BLaER1 (cell line): ENCODE measurements at regions not wholly inside any gene's neighbourhood (a gene's known extent, or its start where the extent isn't known, plus 50 kb on each side); places are given as distances from the start of the nearest gene placed in this dataset.
A peak's percentile ranks its signal among the peaks of the same experiment; 100 is the strongest.
"Not testable (repeated sequence)": the region's sequence is repeated elsewhere in the genome, so short reads cannot be mapped to it uniquely, and the experiment has no call there.

ENCODE experiments used
- H3K27ac ChIP-seq: shearing (Covaris generic); formaldehyde crosslinking; 2 replicates; pipeline ENCODE4 v1.8.1; 2022
- H3K27me3 ChIP-seq: shearing (Covaris generic); formaldehyde crosslinking; 2 replicates; pipeline ENCODE4 v1.8.1; 2022
- H3K36me3 ChIP-seq: shearing (Covaris generic); formaldehyde crosslinking; 2 replicates; pipeline ENCODE4 v1.8.1; 2022
- H3K4me1 ChIP-seq: shearing (Covaris generic); formaldehyde crosslinking; 2 replicates; pipeline ENCODE4 v1.8.1; 2022
- H3K4me2 ChIP-seq: shearing (Covaris generic); formaldehyde crosslinking; 2 replicates; pipeline ENCODE4 v1.8.1; 2022
- H3K4me3 ChIP-seq: shearing (Covaris generic); formaldehyde crosslinking; 2 replicates; pipeline ENCODE4 v1.8.1; 2022
- H3K9ac ChIP-seq: shearing (Covaris generic); formaldehyde crosslinking; 2 replicates; pipeline ENCODE4 v1.8.1; 2022
- H3K9me3 ChIP-seq: shearing (Covaris generic); formaldehyde crosslinking; 2 replicates; pipeline ENCODE4 v1.8.1; 2022
- H4K20me1 ChIP-seq: shearing (Covaris generic); formaldehyde crosslinking; 2 replicates; pipeline ENCODE4 v1.8.1; 2022
- Cebpa-rat ChIP-seq: shearing (Covaris generic); IDR thresholded peaks from 2 replicates; pipeline ENCODE4 v1.8.1; 2022

DNA sequence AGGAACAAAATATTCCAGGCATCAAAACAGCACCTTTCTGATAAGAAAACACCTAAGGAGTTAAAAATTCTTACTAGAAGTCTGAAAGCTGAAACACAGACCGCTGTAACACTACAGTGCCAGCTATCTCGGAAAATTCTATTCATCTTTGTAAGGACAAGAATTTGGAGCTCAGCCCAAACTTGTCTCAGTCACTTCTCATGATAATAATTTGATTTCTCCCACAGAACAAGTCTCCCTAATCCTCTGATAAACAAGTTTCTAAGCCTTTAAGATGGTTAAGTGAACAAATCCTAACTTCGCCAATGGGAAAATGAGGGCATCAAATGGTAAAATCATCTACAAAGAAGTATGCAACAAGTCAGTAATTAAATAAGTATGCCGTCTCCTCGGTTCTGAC, 59.9 kb downstream of the SIPA1L2 start:
- no peak overlapping the region for H3K4me3 ChIP-seq
- peaks cover 6% of the 10 kb centered on the region for H3K4me1 ChIP-seq
- no peak overlapping the region for H3K4me2 ChIP-seq
- no peak overlapping the region for H3K27ac ChIP-seq
- no peak for TF ChIP-seq Cebpa-rat
- no peaks in the 10 kb centered on the region for H3K27me3 ChIP-seq
- no peaks in the 10 kb centered on the region for H3K36me3 ChIP-seq
- H4K20me1 ChIP-seq: no peaks in the 10 kb centered on the region
- H3K9me3 ChIP-seq: no peaks in the 10 kb centered on the region
- H3K9ac ChIP-seq: no peak overlapping the region

- not testable (repeated sequence) for H3K4me2 ChIP-seq, H3K4me1 ChIP-seq, H3K9ac ChIP-seq, H3K27me3 ChIP-seq, H3K4me3 ChIP-seq, H4K20me1 ChIP-seq, H3K27ac ChIP-seq, H3K36me3 ChIP-seq, H3K9me3 ChIP-seq
These were observed 60.4 kb downstream of the SIPA1L2 start for GRCh38 chr1:232569554-232569921.

GRCh38 chr1:232568906-232569553, 60.9 kb downstream of the SIPA1L2 start:
- no peaks in the 10 kb centered on the region for H3K36me3 ChIP-seq
- no peaks in the 10 kb centered on the region for H3K9me3 ChIP-seq
- H4K20me1 ChIP-seq: no peaks in the 10 kb centered on the region
- peaks cover 6% of the 10 kb centered on the region for H3K4me1 ChIP-seq
- TF ChIP-seq Cebpa-rat: no peak
- no peaks in the 10 kb centered on the region for H3K27me3 ChIP-seq
- H3K9ac ChIP-seq: no peak overlapping the region
- H3K4me2 ChIP-seq: no peak overlapping the region
- H3K4me3 ChIP-seq: no peak overlapping the region
- no peak overlapping the region for H3K27ac ChIP-seq

GRCh38 chr1:232568331-232568852, 61.5 kb downstream of the SIPA1L2 start:
- no peak for TF ChIP-seq Cebpa-rat
- H3K9ac ChIP-seq: no peak overlapping the region
- no peaks in the 10 kb centered on the region for H3K36me3 ChIP-seq
- no peaks in the 10 kb centered on the region for H3K27me3 ChIP-seq
- no peak overlapping the region for H3K4me3 ChIP-seq
- no peaks in the 10 kb centered on the region for H3K9me3 ChIP-seq
- H4K20me1 ChIP-seq: no peaks in the 10 kb centered on the region
- no peak overlapping the region for H3K4me2 ChIP-seq
- peaks cover 6% of the 10 kb centered on the region for H3K4me1 ChIP-seq
- no peak overlapping the region for H3K27ac ChIP-seq

DNA sequence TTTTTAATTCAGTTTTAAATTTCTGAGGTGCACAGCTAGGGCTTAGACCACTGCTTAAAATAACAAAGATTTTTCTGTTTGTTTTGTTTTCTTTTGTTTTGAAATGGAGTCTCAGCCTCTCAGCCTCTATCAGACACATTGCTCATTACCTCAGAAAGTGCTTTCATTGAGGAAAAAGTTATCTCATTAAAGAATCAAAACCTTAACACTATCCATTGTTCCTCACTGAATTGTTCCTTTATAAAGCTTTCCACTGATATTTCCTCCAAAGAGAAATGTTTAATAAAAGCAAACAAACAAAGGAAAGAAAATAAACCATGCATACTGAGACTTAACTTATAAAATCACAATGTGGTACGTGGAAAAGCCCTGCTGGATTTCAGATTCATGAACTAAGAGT, 63.8 kb downstream of the SIPA1L2 start:
- Histone ChIP-seq H3K4me1 (no peaks in the 10 kb centered on the region), H3K4me3 (no peak overlapping the region), H3K27me3 (no peaks in the 10 kb centered on the region), H3K9me3 (no peaks in the 10 kb centered on the region), H3K4me2 (no peak overlapping the region), H3K9ac (no peak overlapping the region), H3K36me3 (no peaks in the 10 kb centered on the region), H4K20me1 (no peaks in the 10 kb centered on the region), H3K27ac (no peak overlapping the region)
- TF ChIP-seq Cebpa-rat: no peak

DNA sequence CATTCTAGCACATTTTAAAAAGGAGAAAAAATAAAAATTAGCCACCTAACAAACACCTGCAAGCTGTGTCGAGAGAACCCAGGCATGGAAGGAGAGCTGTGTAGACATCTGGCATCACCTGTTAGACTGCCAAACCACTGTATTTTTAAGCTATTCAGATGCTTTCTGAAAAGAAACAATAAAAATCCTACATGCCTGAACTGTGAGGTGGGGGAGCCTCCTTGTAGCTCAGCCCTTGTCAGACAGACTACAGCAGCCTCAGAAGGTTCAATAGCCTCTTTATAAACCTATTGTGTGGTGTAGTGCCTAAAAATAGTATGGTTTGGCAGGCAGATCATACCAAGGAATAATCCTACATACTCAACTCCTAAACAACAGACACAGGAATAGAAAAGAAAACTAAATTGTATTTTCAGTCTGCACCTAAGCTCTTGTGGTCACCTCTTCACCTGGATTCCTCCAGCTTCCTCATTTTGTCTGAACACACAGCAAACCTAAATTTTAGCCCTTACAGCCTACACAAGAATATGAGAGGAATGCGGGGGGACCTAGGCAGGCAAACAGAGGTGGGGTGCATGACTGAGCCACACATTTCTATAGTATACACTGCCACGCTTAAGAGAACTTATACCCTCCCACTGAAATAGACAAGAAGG, 67.0 kb downstream of the SIPA1L2 start:
- H3K9me3 ChIP-seq: no peaks in the 10 kb centered on the region
- no peak overlapping the region for H3K4me3 ChIP-seq
- H3K27me3 ChIP-seq: no peaks in the 10 kb centered on the region
- no peak overlapping the region for H3K9ac ChIP-seq
- no peaks in the 10 kb centered on the region for H3K36me3 ChIP-seq
- TF ChIP-seq Cebpa-rat: no peak
- H3K27ac ChIP-seq: no peak overlapping the region
- peaks cover 7% of the 10 kb centered on the region for H3K4me1 ChIP-seq
- no peaks in the 10 kb centered on the region for H4K20me1 ChIP-seq
- no peak overlapping the region for H3K4me2 ChIP-seq

DNA sequence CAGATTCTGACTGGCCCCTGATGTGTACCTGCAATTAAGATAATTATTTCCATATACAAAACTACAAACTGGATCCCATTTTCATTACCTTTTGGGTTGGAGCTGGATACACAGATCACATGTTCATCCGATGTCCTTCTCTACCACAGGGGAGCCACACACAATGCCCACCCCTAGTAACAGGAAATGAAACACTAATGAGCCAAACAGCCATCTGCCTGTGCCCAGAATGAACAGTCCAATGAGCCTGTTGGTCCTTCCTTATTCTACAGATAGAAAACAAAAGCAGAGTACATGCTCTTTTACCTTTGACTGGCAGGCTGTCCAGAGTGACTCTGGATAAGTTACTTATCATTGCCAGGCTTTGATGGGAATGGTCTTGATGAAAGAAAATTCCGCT, 68.6 kb downstream of the SIPA1L2 start:
- Histone ChIP-seq H3K9ac (no peak overlapping the region), H4K20me1 (no peaks in the 10 kb centered on the region), H3K4me3 (no peak overlapping the region), H3K36me3 (no peaks in the 10 kb centered on the region), H3K9me3 (no peaks in the 10 kb centered on the region), H3K4me1 (peaks cover 7% of the 10 kb centered on the region), H3K27ac (no peak overlapping the region), H3K4me2 (no peak overlapping the region), H3K27me3 (no peaks in the 10 kb centered on the region)
- no peak for TF ChIP-seq Cebpa-rat

GRCh38 chr1:232560940-232561339, 69.0 kb downstream of the SIPA1L2 start:
- Histone ChIP-seq H3K9ac (no peak overlapping the region), H3K4me2 (no peak overlapping the region), H3K4me3 (no peak overlapping the region), H3K4me1 (peaks cover 7% of the 10 kb centered on the region), H4K20me1 (no peaks in the 10 kb centered on the region), H3K36me3 (no peaks in the 10 kb centered on the region), H3K27ac (no peak overlapping the region), H3K9me3 (no peaks in the 10 kb centered on the region), H3K27me3 (no peaks in the 10 kb centered on the region)
- no peak for TF ChIP-seq Cebpa-rat

- H3K27ac ChIP-seq: no peak overlapping the region
- H4K20me1 ChIP-seq: no peaks in the 10 kb centered on the region
- TF ChIP-seq Cebpa-rat: no peak
- no peak overlapping the region for H3K9ac ChIP-seq
- H3K4me1 ChIP-seq: peaks cover 7% of the 10 kb centered on the region
- H3K36me3 ChIP-seq: no peaks in the 10 kb centered on the region
- no peaks in the 10 kb centered on the region for H3K9me3 ChIP-seq
- peak overlapping the region; percentile 44 for H3K4me2 ChIP-seq
- no peak overlapping the region for H3K4me3 ChIP-seq
- H3K27me3 ChIP-seq: no peaks in the 10 kb centered on the region
These were observed 71.0 kb downstream of the SIPA1L2 start for GRCh38 chr1:232558954-232559353.

- Histone ChIP-seq H3K27ac (no peak overlapping the region), H3K4me3 (no peak overlapping the region), H3K9me3 (no peaks in the 10 kb centered on the region), H3K9ac (no peak overlapping the region), H3K36me3 (no peaks in the 10 kb centered on the region), H3K4me2 (no peak overlapping the region), H4K20me1 (no peaks in the 10 kb centered on the region), H3K4me1 (peaks cover 12% of the 10 kb centered on the region), H3K27me3 (no peaks in the 10 kb centered on the region)
- TF ChIP-seq Cebpa-rat: no peak
These were observed 72.3 kb downstream of the SIPA1L2 start for GRCh38 chr1:232557502-232558191.
